Stomach (tissue), 4 donors: ENCODE measurements at regions not wholly inside any gene's neighbourhood (a gene's known extent, or its start where the extent isn't known, plus 50 kb on each side); places are given as distances from the start of the nearest gene placed in this dataset.

Experiments used
- CTCF ChIP-seq, 7 experiments: fragments of 450-650 bp in 4 of 7; fragments of 200-600 bp in 3 of 7; sonication (generic) in 3 of 7; IDR thresholded peaks; one replicate each; pipeline ENCODE4 v1.5.1; 2016 to 2019; ENCODE audit warnings: antibody characterized with exemption in 7 of 7, control low read depth in 2 of 7, mild to moderate bottlenecking in 1 of 7
- EP300 ChIP-seq: sonication (generic); formaldehyde crosslinking; IDR thresholded peaks from one replicate; pipeline ENCODE4 v1.6.1; 2017; ENCODE audit warnings: antibody characterized with exemption
- POLR2A ChIP-seq, 4 donors: fragments of 450-650 bp; IDR thresholded peaks; one replicate each; pipeline ENCODE4 v1.6.1; 2016; ENCODE audit warnings: antibody characterized with exemption in 4 of 4, control low read depth in 2 of 4, mild to moderate bottlenecking in 1 of 4, moderate library complexity in 1 of 4
- POLR2AphosphoS5 ChIP-seq, 3 donors: sonication (generic); formaldehyde crosslinking; IDR thresholded peaks; one replicate each; pipeline ENCODE4 v1.6.1; 2016; ENCODE audit warnings: antibody characterized with exemption in 3 of 3

DNA sequence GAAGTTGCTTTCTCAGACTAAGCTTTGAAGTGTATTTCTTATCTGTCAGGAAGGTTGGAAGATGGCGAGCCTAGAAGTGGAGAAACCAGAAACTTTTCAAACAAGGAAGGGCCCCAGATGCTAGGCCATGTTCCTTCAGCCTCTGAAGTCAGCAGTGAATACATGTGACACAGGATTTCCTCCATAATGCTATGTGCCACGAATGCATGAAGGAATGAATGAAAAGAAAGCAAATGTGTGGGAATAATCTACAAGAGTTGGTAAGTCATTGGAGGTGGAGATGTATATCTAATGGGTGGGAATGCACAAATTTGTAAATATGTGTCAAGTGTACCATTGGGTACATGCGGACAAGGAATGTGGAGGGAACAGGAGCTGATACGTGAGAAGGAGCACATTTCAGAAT is 123.2 kb upstream of the PRSS16 start:
- TF ChIP-seq CTCF (IDR thresholded peaks at IDR 0.05) (no peak), POLR2AphosphoS5 (IDR thresholded peaks at IDR 0.05) (no peak), POLR2A (IDR thresholded peaks at IDR 0.05) (no peak), EP300 (no peak)
